ENCODE measurements at regions not wholly inside any gene's neighbourhood (a gene's known extent, or its start where the extent isn't known, plus 50 kb on each side); places are given as distances from the start of the nearest gene placed in this dataset.
"Not testable (repeated sequence)": the region's sequence is repeated elsewhere in the genome, so short reads cannot be mapped to it uniquely, and the experiment has no call there.

GRCh38 chr7:91719008-91719407 is 161.5 kb downstream of the MTERF1 start:
- DNase-seq: no peak

GRCh38 chr7:91720260-91720937 is 160.1 kb downstream of the MTERF1 start:
- no peak for DNase-seq

GRCh38 chr7:91722831-91723230 is 157.7 kb downstream of the MTERF1 start:
- DNase-seq: no peak

- not testable (repeated sequence) for DNase-seq
Measured at GRCh38 chr7:91729046-91729445, 151.5 kb downstream of the MTERF1 start.

GRCh38 chr7:91731976-91732375 is 148.5 kb downstream of the MTERF1 start:
- no peak for DNase-seq

GRCh38 chr7:91749418-91749817 is 131.1 kb downstream of the MTERF1 start:
- no peak for DNase-seq

GRCh38 chr7:91750091-91750490 is 130.4 kb downstream of the MTERF1 start:
- no peak for DNase-seq

GRCh38 chr7:91752102-91752501 is 128.4 kb downstream of the MTERF1 start:
- DNase-seq: no peak

GRCh38 chr7:91754280-91754679 is 126.2 kb downstream of the MTERF1 start:
- not testable (repeated sequence) for DNase-seq

- not testable (repeated sequence) for DNase-seq
Measured at GRCh38 chr7:91755121-91755520, 125.4 kb downstream of the MTERF1 start.

GRCh38 chr7:91759205-91759863 is 121.2 kb downstream of the MTERF1 start:
- DNase-seq: peak; percentile 31

- no peak for DNase-seq
Measured at GRCh38 chr7:91767820-91768219, 112.7 kb downstream of the MTERF1 start.

- DNase-seq: no peak
Measured at GRCh38 chr7:91771394-91771793, 109.1 kb downstream of the MTERF1 start.

GRCh38 chr7:91771921-91772815 is 108.3 kb downstream of the MTERF1 start:
- no peak for DNase-seq

GRCh38 chr7:91776171-91776570 is 104.3 kb downstream of the MTERF1 start:
- no peak for DNase-seq

- no peak for DNase-seq
Measured at GRCh38 chr7:91777522-91777921, 103.0 kb downstream of the MTERF1 start.

- no peak for DNase-seq
Measured at GRCh38 chr7:91778416-91778815, 102.1 kb downstream of the MTERF1 start.

GRCh38 chr7:91780521-91780920 is 100.0 kb downstream of the MTERF1 start:
- DNase-seq: no peak

GRCh38 chr7:91784469-91784868 is 96.0 kb downstream of the MTERF1 start:
- DNase-seq: no peak

- no peak for DNase-seq
Measured at GRCh38 chr7:91787931-91788330, 92.6 kb downstream of the MTERF1 start.

GRCh38 chr7:91789086-91789485 is 91.4 kb downstream of the MTERF1 start:
- DNase-seq: no peak

- no peak for DNase-seq
Measured at GRCh38 chr7:91789558-91789957, 90.9 kb downstream of the MTERF1 start.

GRCh38 chr7:91790646-91791045 is 89.9 kb downstream of the MTERF1 start:
- not testable (repeated sequence) for DNase-seq

- no peak for DNase-seq
Measured at GRCh38 chr7:91796122-91796521, 84.4 kb downstream of the MTERF1 start.

All from NCI-H510A (cell line).